HepG2 (cell line): ENCODE measurements at regions not wholly inside any gene's neighbourhood (a gene's known extent, or its start where the extent isn't known, plus 50 kb on each side); places are given as distances from the start of the nearest gene placed in this dataset.

Experiments used
- FOSL1 ChIP-seq: sonication (generic); formaldehyde crosslinking; IDR thresholded peaks from 2 replicates; pipeline ENCODE4 v1.9.0; 2021; ENCODE audit warnings: missing genetic modification reagents, borderline replicate concordance
- KAT8 ChIP-seq: IDR thresholded peaks from 2 replicates; pipeline ENCODE4 v1.6.1; 2016; ENCODE audit warnings: missing genetic modification reagents, missing compliant biosample characterization
- KDM6A ChIP-seq: IDR thresholded peaks from 2 replicates; pipeline ENCODE4 v1.6.1; 2016; ENCODE audit warnings: low read depth
- MAFF ChIP-seq: IDR thresholded peaks from 2 replicates; pipeline ENCODE4 v1.6.1; 2011; ENCODE audit warnings: low read depth, low read length, improper control_type of control experiment
- MED1 ChIP-seq: sonication (generic); formaldehyde crosslinking; IDR thresholded peaks from 2 replicates; pipeline ENCODE4 v1.4.0; 2020; ENCODE audit warnings: missing genetic modification reagents
- MTA3 ChIP-seq: sonication (generic); formaldehyde crosslinking; IDR thresholded peaks from 2 replicates; pipeline ENCODE4 v1.4.0; 2020; ENCODE audit warnings: missing genetic modification reagents
- RARA ChIP-seq: IDR thresholded peaks from 2 replicates; pipeline ENCODE4 v1.6.1; 2016; ENCODE audit warnings: missing genetic modification reagents, missing compliant biosample characterization
- SALL1 ChIP-seq: sonication (generic); formaldehyde crosslinking; IDR thresholded peaks from 2 replicates; pipeline ENCODE4 v1.8.0; 2022; ENCODE audit warnings: mild to moderate bottlenecking, missing genetic modification reagents
- SAP130 ChIP-seq: IDR thresholded peaks from 2 replicates; pipeline ENCODE4 v1.6.1; 2016; ENCODE audit warnings: low read depth
- SMARCC2 ChIP-seq: fragments of 450-650 bp; IDR thresholded peaks from 2 replicates; pipeline ENCODE4 v1.6.1; 2017; ENCODE audit warnings: antibody characterized with exemption, mild to moderate bottlenecking
- TCF7 ChIP-seq: sonication (generic); IDR thresholded peaks from 2 replicates; pipeline ENCODE4 v1.6.1; 2016; ENCODE audit warnings: antibody characterized with exemption, low read depth
- TFE3 ChIP-seq: IDR thresholded peaks from 2 replicates; pipeline ENCODE4 v1.6.1; 2016
- ZGPAT ChIP-seq: IDR thresholded peaks from 2 replicates; pipeline ENCODE4 v1.6.1; 2016; ENCODE audit warnings: mild to moderate bottlenecking
- ZNF609 ChIP-seq: sonication (generic); formaldehyde crosslinking; IDR thresholded peaks from 2 replicates; pipeline ENCODE4 v1.4.0; 2020; ENCODE audit warnings: mild to moderate bottlenecking, missing genetic modification reagents, borderline replicate concordance
- ZSCAN9 ChIP-seq: IDR thresholded peaks from 2 replicates; pipeline ENCODE4 v1.6.1; 2016; ENCODE audit warnings: borderline replicate concordance
- TF ChIP-seq, protein P1 (sequence below), 2 experiments: fragments of 450-650 bp in 1 of 2; sonication (generic) in 1 of 2; formaldehyde crosslinking; IDR thresholded peaks; 2 replicates each; pipeline versions ENCODE4 v1.5.0 to v1.8.0; 2020 to 2022; ENCODE audit warnings: mild to moderate bottlenecking in 1 of 2, missing genetic modification reagents in 1 of 2
- TF ChIP-seq, protein P2 (sequence below): sonication (generic); formaldehyde crosslinking; IDR thresholded peaks from 2 replicates; pipeline ENCODE4 v1.5.1; 2020; ENCODE audit warnings: mild to moderate bottlenecking, missing genetic modification reagents, borderline replicate concordance

DNA sequence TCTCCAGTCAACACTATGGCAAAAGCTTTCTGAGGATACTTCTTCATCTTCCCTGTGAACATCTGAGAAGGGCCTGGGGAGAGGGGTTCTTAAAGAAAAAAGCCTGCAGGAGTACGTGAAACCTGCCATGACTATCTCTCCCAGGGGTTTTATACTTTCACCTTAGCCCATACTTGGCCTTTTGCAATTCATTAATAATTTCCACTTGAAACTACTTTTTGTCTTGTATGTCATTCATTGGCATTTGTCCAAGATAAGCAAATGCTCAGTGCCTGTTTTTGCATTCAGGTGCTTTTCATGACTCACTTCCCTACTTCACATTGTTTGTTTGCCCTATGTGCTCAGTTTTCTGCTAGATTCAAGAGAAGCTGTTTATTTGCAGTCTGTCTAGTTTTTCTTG is 580.3 kb upstream of the GJE1 start (continued):
- TF ChIP-seq KDM6A (peak; percentile 52; the same call in 1 of the 2 replicates), SALL1 (CRISPR knock-in tag) (peak; percentile 48; the same call in 1 of the 2 replicates), ZNF609 (CRISPR knock-in tag) (no peak), RARA (CRISPR knock-in tag) (peak; percentile 79), MAFF (peak; percentile 67), TFE3 (CRISPR knock-in tag) (peak; percentile 79), FOSL1 (CRISPR knock-in tag) (peak; percentile 75; the same call in 1 of the 2 replicates), SAP130 (peak; percentile 64), MED1 (CRISPR knock-in tag) (peak; percentile 90), SMARCC2 (peak; percentile 67; the same call in 1 of the 2 replicates), ZGPAT (CRISPR knock-in tag) (peak; percentile 48; the same call in 1 of the 2 replicates), ZSCAN9 (CRISPR knock-in tag) (0 out of 2 replicates have a peak, but pooled peaks have one; percentile 55), KAT8 (CRISPR knock-in tag) (peak; percentile 53), TCF7 (0 out of 2 replicates have a peak, but pooled peaks have one; percentile 44), MTA3 (CRISPR knock-in tag) (no peak)
- TF ChIP-seq, protein P1, sequence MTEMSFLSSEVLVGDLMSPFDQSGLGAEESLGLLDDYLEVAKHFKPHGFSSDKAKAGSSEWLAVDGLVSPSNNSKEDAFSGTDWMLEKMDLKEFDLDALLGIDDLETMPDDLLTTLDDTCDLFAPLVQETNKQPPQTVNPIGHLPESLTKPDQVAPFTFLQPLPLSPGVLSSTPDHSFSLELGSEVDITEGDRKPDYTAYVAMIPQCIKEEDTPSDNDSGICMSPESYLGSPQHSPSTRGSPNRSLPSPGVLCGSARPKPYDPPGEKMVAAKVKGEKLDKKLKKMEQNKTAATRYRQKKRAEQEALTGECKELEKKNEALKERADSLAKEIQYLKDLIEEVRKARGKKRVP (CRISPR knock-in tag; IDR thresholded peaks at IDR 0.05): peak in 1 of 2 experiments; percentile 75; a peak in 1 of 4 replicates
- TF ChIP-seq, protein P2, sequence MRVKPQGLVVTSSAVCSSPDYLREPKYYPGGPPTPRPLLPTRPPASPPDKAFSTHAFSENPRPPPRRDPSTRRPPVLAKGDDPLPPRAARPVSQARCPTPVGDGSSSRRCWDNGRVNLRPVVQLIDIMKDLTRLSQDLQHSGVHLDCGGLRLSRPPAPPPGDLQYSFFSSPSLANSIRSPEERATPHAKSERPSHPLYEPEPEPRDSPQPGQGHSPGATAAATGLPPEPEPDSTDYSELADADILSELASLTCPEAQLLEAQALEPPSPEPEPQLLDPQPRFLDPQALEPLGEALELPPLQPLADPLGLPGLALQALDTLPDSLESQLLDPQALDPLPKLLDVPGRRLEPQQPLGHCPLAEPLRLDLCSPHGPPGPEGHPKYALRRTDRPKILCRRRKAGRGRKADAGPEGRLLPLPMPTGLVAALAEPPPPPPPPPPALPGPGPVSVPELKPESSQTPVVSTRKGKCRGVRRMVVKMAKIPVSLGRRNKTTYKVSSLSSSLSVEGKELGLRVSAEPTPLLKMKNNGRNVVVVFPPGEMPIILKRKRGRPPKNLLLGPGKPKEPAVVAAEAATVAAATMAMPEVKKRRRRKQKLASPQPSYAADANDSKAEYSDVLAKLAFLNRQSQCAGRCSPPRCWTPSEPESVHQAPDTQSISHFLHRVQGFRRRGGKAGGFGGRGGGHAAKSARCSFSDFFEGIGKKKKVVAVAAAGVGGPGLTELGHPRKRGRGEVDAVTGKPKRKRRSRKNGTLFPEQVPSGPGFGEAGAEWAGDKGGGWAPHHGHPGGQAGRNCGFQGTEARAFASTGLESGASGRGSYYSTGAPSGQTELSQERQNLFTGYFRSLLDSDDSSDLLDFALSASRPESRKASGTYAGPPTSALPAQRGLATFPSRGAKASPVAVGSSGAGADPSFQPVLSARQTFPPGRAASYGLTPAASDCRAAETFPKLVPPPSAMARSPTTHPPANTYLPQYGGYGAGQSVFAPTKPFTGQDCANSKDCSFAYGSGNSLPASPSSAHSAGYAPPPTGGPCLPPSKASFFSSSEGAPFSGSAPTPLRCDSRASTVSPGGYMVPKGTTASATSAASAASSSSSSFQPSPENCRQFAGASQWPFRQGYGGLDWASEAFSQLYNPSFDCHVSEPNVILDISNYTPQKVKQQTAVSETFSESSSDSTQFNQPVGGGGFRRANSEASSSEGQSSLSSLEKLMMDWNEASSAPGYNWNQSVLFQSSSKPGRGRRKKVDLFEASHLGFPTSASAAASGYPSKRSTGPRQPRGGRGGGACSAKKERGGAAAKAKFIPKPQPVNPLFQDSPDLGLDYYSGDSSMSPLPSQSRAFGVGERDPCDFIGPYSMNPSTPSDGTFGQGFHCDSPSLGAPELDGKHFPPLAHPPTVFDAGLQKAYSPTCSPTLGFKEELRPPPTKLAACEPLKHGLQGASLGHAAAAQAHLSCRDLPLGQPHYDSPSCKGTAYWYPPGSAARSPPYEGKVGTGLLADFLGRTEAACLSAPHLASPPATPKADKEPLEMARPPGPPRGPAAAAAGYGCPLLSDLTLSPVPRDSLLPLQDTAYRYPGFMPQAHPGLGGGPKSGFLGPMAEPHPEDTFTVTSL (CRISPR knock-in tag): peak; percentile 95; the same call in 1 of the 2 replicates
